MM.1S (cell line): ENCODE measurements at regions not wholly inside any gene's neighbourhood (a gene's known extent, or its start where the extent isn't known, plus 50 kb on each side); places are given as distances from the start of the nearest gene placed in this dataset.

ENCODE experiments used
- CTCF ChIP-seq: fragments of 300-600 bp; sonication (generic); IDR thresholded peaks from 2 replicates; pipeline ENCODE4 v1.5.1; 2016; ENCODE audit warnings: antibody characterized with exemption, low read length, mixed read lengths
- EZH2 ChIP-seq: fragments of 300-600 bp; sonication (generic); optimal IDR thresholded peaks from 2 replicates; pipeline ENCODE3; 2017; ENCODE audit warnings: low read depth, mild to moderate bottlenecking, antibody characterized with exemption, low read length, mixed read lengths
- EZH2phosphoT487 ChIP-seq: fragments of 300-600 bp; sonication (generic); IDR thresholded peaks from 2 replicates; pipeline ENCODE4 v1.6.1; 2018; ENCODE audit warnings: antibody characterized with exemption, low read length

- no peak for TF ChIP-seq CTCF
- TF ChIP-seq EZH2: no peak
- no peak for TF ChIP-seq EZH2phosphoT487
These were observed 316.8 kb upstream of the STEAP1 start for GRCh38 chr7:89837515-89837914.
